Liver (tissue), 8 donors: ENCODE measurements at regions not wholly inside any gene's neighbourhood (a gene's known extent, or its start where the extent isn't known, plus 50 kb on each side); places are given as distances from the start of the nearest gene placed in this dataset.

Experiments used
- DNase-seq: peaks from one replicate; pipeline ENCODE4 v3.0.0-alpha.2; 2017; ENCODE audit warnings: low spot score
- H3K27ac ChIP-seq, 2 donors: one replicate each; pipeline ENCODE4 v1.7.0; 2013; ENCODE audit warnings: inconsistent platforms in 2 of 2, low read length in 2 of 2, control low read depth in 1 of 2, low read depth in 1 of 2, mild to moderate bottlenecking in 1 of 2
- H3K27me3 ChIP-seq, 4 donors: one replicate each; pipeline versions ENCODE4 v1.6.1 to v1.7.0; 2013; ENCODE audit warnings: low read length in 3 of 4, inconsistent platforms in 1 of 4, mild to moderate bottlenecking in 1 of 4, moderate library complexity in 1 of 4; ENCODE audit not compliant: control insufficient read depth in 4 of 4, insufficient read depth in 4 of 4
- H3K36me3 ChIP-seq, 4 donors: one replicate each; pipeline versions ENCODE4 v1.6.1 to v1.7.0; 2013; ENCODE audit warnings: low read length in 3 of 4, mild to moderate bottlenecking in 3 of 4, low read depth in 1 of 4, moderate library complexity in 1 of 4; ENCODE audit not compliant: control insufficient read depth in 4 of 4, insufficient read depth in 3 of 4
- H3K4me1 ChIP-seq, 4 donors: one replicate each; pipeline versions ENCODE4 v1.6.1 to v1.7.0; 2013; ENCODE audit warnings: low read length in 3 of 4, mild to moderate bottlenecking in 3 of 4, moderate library complexity in 1 of 4; ENCODE audit not compliant: control insufficient read depth in 4 of 4, insufficient read depth in 4 of 4
- H3K4me3 ChIP-seq, 3 donors: one replicate each; pipeline versions ENCODE4 v1.6.1 to v1.7.0; 2013; ENCODE audit warnings: low read length in 3 of 3, control low read depth in 1 of 3, low read depth in 1 of 3, mild to moderate bottlenecking in 1 of 3
- H3K9ac ChIP-seq, 2 donors: one replicate each; pipeline ENCODE4 v1.7.0; 2013; ENCODE audit warnings: low read length in 2 of 2, mild to moderate bottlenecking in 2 of 2, moderate library complexity in 2 of 2, control low read depth in 1 of 2, low read depth in 1 of 2
- H3K9me3 ChIP-seq, 4 donors: one replicate each; pipeline versions ENCODE4 v1.6.1 to v1.7.0; 2013; ENCODE audit warnings: low read length in 3 of 4; ENCODE audit not compliant: control insufficient read depth in 4 of 4
- FOXA2 ChIP-seq: IDR thresholded peaks from 2 replicates; pipeline ENCODE4 v1.6.1; 2016; ENCODE audit warnings: antibody characterized with exemption
- GABPA ChIP-seq, 2 donors: IDR thresholded peaks in 1 of 2; conservative IDR thresholded peaks in 1 of 2; 2 replicates each; pipeline ENCODE4 v1.6.1; 2016; ENCODE audit warnings: antibody characterized with exemption in 2 of 2, mild to moderate bottlenecking in 1 of 2, moderate library complexity in 1 of 2
- HNF4A ChIP-seq, 2 donors: conservative IDR thresholded peaks; 2 replicates each; pipeline ENCODE4 v1.6.1; 2016; ENCODE audit warnings: antibody characterized with exemption in 2 of 2, mild to moderate bottlenecking in 2 of 2
- HNF4G ChIP-seq: IDR thresholded peaks from 2 replicates; pipeline ENCODE4 v1.6.1; 2016; ENCODE audit warnings: antibody characterized with exemption
- JUND ChIP-seq, 2 donors: IDR thresholded peaks; 2 replicates each; pipeline ENCODE4 v1.6.1; 2016; ENCODE audit warnings: antibody characterized with exemption in 2 of 2
- NR2F2 ChIP-seq: IDR thresholded peaks from 2 replicates; pipeline ENCODE4 v1.6.1; 2016; ENCODE audit warnings: antibody characterized with exemption
- RAD21 ChIP-seq, 2 donors: IDR thresholded peaks; 2 replicates each; pipeline ENCODE4 v1.6.1; 2016; ENCODE audit warnings: antibody characterized with exemption in 2 of 2, mild to moderate bottlenecking in 2 of 2
- RXRA ChIP-seq, 2 donors: IDR thresholded peaks; 2 replicates each; pipeline ENCODE4 v1.6.1; 2017 to 2018; ENCODE audit warnings: antibody characterized with exemption in 2 of 2, mild to moderate bottlenecking in 1 of 2
- SP1 ChIP-seq: IDR thresholded peaks from 2 replicates; pipeline ENCODE4 v1.6.1; 2018; ENCODE audit warnings: antibody characterized with exemption, mild to moderate bottlenecking
- WGBS: extraction: QIAGEN DNeasy Blood & Tissue Kit; methylation state at CpG from one replicate; pipeline ENCODE4 v1.1.7; 2013; 5-methylcytosine and 5-hydroxymethylcytosine counted together
- TF ChIP-seq, protein P1 (sequence below): IDR thresholded peaks from 2 replicates; pipeline ENCODE4 v1.6.1; 2016; ENCODE audit warnings: antibody characterized with exemption
- TF ChIP-seq, protein P2 (sequence below): IDR thresholded peaks from 2 replicates; pipeline ENCODE4 v1.6.1; 2016; ENCODE audit warnings: antibody characterized with exemption
- TF ChIP-seq, protein P3 (sequence below): fragments of 150-350 bp; IDR thresholded peaks from 2 replicates; pipeline ENCODE4 v1.5.1; 2017; ENCODE audit warnings: improper control_type of control experiment, low read depth, low read length; ENCODE audit not compliant: missing input control
- donor health status: healthy.
- donor health status: healthy.
- donor health status: healthy.
- donor health status: healthy.
- donor health status: healthy.

DNA sequence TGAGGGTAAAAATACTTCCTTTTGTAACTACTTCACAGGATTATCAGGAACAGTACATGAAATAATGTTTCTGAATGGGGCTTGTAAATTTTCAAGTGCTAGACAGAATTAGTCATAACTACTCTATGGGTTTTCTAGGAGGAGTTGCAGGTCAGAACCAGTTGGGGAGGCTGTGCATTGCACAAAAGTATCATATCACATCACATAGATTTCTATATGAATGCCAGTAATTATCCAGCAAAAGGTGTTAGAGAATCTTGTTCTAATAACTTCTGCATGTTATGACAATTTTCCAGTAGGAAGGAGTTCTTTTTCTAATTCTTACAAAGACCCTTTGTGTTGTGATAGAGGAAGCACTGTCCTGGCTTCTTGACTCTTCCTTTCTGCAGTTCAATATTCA is 551.6 kb downstream of the COL12A1 start:
- Histone ChIP-seq H3K36me3 (no peaks in the 10 kb centered on the region), H3K4me3 (no peak overlapping the region), H3K27me3 (peaks cover 0 to 3% (median 0%) of the 10 kb centered on the region in 4 donors), H3K27ac (no peak overlapping the region), H3K9ac (no peak overlapping the region), H3K4me1 (no peaks in the 10 kb centered on the region), H3K9me3 (no peaks in the 10 kb centered on the region)
- TF ChIP-seq, protein P1, sequence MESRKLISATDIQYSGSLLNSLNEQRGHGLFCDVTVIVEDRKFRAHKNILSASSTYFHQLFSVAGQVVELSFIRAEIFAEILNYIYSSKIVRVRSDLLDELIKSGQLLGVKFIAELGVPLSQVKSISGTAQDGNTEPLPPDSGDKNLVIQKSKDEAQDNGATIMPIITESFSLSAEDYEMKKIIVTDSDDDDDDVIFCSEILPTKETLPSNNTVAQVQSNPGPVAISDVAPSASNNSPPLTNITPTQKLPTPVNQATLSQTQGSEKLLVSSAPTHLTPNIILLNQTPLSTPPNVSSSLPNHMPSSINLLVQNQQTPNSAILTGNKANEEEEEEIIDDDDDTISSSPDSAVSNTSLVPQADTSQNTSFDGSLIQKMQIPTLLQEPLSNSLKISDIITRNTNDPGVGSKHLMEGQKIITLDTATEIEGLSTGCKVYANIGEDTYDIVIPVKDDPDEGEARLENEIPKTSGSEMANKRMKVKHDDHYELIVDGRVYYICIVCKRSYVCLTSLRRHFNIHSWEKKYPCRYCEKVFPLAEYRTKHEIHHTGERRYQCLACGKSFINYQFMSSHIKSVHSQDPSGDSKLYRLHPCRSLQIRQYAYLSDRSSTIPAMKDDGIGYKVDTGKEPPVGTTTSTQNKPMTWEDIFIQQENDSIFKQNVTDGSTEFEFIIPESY = no peak
- no peak for TF ChIP-seq RXRA (IDR thresholded peaks at IDR 0.05)
- TF ChIP-seq NR2F2 = no peak
- TF ChIP-seq SP1 = no peak
- TF ChIP-seq FOXA2 = no peak
- TF ChIP-seq HNF4G = no peak
- TF ChIP-seq, protein P2, sequence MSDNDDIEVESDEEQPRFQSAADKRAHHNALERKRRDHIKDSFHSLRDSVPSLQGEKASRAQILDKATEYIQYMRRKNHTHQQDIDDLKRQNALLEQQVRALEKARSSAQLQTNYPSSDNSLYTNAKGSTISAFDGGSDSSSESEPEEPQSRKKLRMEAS = no peak
- TF ChIP-seq RAD21 (IDR thresholded peaks at IDR 0.05) = no peak
- TF ChIP-seq, protein P3, sequence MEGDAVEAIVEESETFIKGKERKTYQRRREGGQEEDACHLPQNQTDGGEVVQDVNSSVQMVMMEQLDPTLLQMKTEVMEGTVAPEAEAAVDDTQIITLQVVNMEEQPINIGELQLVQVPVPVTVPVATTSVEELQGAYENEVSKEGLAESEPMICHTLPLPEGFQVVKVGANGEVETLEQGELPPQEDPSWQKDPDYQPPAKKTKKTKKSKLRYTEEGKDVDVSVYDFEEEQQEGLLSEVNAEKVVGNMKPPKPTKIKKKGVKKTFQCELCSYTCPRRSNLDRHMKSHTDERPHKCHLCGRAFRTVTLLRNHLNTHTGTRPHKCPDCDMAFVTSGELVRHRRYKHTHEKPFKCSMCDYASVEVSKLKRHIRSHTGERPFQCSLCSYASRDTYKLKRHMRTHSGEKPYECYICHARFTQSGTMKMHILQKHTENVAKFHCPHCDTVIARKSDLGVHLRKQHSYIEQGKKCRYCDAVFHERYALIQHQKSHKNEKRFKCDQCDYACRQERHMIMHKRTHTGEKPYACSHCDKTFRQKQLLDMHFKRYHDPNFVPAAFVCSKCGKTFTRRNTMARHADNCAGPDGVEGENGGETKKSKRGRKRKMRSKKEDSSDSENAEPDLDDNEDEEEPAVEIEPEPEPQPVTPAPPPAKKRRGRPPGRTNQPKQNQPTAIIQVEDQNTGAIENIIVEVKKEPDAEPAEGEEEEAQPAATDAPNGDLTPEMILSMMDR = no peak
- no peak for TF ChIP-seq HNF4A (conservative IDR thresholded peaks at IDR 0.05)
- no peak for DNase-seq

DNA sequence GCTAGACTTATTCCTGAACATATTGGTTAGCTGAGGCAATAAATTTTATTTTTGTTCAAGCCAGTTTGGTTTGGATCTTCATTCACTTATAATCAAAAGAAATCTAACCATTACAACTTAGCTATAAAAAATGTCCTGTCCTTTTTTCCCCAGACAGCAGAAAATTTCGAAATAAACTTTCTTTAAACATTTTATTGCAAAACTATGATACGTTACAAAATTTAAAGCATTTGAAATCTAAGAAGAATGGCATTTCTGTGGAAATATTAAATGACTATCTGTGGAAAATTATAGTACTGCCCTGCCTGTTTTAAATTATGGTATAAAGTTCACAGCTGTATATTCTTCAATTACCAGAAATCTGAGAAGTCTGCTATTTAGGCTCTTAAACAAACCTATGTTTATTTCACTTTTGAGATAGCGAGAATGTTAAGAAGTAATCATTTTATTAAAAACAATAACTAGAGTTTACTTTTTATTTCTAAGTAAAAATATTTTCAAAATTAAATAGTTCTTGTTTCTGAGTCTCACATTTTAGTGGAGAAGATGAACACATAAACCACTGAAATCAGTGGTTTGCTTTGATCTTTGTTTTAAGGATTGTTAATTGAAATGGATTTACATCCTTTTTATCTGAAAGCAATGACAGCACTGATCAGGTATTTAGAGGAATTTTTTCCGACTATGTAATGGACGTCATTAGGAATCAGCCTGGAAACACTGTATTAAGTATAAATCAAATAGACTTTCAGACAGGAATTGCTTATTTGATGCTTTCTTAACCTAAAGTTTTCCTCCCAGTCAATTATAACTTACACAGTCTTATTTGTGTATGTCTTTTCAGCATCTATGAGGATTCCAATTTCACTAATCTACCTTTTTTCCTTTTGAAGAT is 553.7 kb downstream of the COL12A1 start:
- Histone ChIP-seq H3K27ac (no peak overlapping the region), H3K4me3 (no peak overlapping the region), H3K9ac (no peak overlapping the region), H3K4me1 (no peaks in the 10 kb centered on the region), H3K36me3 (no peaks in the 10 kb centered on the region), H3K9me3 (no peaks in the 10 kb centered on the region), H3K27me3 (peaks cover 0 to 3% (median 0%) of the 10 kb centered on the region in 4 donors)
- DNase-seq = no peak
- TF ChIP-seq, protein P3 = no peak
- no peak for TF ChIP-seq RXRA (IDR thresholded peaks at IDR 0.05)
- TF ChIP-seq NR2F2 = no peak
- TF ChIP-seq HNF4G = no peak
- TF ChIP-seq JUND (IDR thresholded peaks at IDR 0.05) = no peak
- no peak for TF ChIP-seq GABPA (IDR thresholded peaks at IDR 0.05 in 1 of 2, conservative IDR thresholded peaks at IDR 0.05 in 1 of 2)
- WGBS = 58% methylated on average over 5 of the region's 5 CpGs
